ENCODE measurements at regions not wholly inside any gene's neighbourhood (a gene's known extent, or its start where the extent isn't known, plus 50 kb on each side); places are given as distances from the start of the nearest gene placed in this dataset.
"Not testable (repeated sequence)": the region's sequence is repeated elsewhere in the genome, so short reads cannot be mapped to it uniquely, and the experiment has no call there.

DNA sequence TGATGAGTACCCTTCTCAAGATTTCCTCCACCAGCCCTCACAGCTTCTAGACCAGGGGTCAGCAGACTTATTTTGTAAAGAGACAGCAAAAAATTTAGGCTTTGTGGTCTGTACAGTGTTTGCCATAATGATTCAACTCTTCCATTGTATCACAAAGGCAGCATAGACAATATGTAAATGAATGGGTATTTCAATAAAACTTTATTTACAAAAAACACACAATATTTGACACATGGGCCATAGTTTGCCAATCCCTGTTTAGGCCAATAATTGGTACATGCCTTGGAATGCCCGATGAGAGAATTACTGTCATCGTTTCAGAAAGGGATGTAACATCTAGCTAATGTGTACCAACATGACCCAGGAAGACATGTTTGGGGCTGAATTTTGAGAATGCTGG lies 178.9 kb upstream of the GALNT2 start:
- DNase-seq: no peak

GRCh38 chr1:229888561-229889001 lies 178.5 kb upstream of the GALNT2 start:
- DNase-seq: no peak

DNA sequence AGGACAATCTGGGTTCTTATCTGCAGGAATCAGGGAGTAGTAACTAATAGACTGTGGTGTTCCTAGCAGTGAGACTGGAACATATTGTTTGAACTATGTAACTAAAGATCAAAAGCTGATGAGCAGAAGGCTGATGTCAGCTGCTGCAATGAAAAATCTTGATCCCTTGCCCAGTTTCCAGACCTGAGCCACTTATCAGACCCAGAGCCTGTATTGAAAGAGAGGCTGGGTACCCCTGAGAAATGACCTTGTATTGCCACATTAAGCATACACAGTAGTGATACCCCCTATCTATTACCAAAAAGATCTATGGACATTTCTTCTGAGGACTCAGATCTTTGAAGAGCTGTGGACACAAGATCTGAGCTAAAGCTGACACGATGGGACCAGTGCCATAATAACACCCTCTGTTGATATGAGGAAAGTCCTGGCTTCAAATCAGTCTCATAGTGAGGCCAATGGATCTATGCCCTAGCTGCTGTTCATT lies 178.0 kb upstream of the GALNT2 start:
- DNase-seq: no peak

GRCh38 chr1:229891227-229891626 lies 175.8 kb upstream of the GALNT2 start:
- no peak for DNase-seq

GRCh38 chr1:229892515-229893117 lies 174.4 kb upstream of the GALNT2 start:
- no peak for DNase-seq

- DNase-seq: no peak
These were observed 173.1 kb upstream of the GALNT2 start for GRCh38 chr1:229893762-229894444.

GRCh38 chr1:229894532-229894931 lies 172.5 kb upstream of the GALNT2 start:
- DNase-seq: no peak

DNA sequence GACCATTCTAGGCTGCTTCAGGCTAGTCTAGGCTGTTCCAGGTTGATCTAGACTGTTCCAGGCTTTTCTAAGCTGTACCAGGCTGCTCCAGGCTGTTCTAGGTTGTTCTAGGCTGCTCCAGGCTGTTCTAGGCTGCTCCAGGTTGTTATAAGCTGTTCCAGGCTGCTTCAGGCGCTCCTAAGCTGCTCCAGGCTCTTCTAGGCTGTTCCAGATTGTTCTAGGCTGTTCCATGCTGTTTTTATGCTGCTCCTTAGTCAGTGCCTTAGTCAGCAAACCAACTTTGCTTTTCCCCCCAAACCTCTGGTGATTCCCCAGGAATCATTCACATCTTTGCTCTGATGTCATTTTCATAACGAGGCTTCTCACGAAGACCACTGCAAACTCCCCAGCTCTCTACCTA lies 171.4 kb upstream of the GALNT2 start:
- no peak for DNase-seq

GRCh38 chr1:229896306-229896705 lies 170.7 kb upstream of the GALNT2 start:
- DNase-seq: no peak

GRCh38 chr1:229896861-229897260 lies 170.2 kb upstream of the GALNT2 start:
- no peak for DNase-seq

DNA sequence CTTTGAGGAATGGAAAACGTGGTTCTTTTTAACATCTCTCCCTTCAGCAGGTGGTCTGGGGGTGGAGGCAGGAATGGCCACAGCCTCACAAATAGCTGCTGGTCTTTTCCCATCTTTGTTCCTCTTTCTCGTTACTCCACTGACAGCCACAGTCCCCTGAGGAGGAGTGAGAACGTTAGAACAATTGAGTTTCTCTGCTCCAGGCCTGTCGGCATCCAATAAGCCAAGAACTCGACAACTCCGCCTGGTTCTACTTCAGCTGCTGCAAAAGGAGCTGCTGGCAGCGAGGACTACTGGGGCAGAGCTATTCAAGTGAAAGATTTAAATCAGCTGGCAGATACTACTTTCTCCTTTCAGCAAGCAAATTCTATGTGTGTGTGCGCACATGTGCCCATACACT lies 169.5 kb upstream of the GALNT2 start:
- no peak for DNase-seq

DNA sequence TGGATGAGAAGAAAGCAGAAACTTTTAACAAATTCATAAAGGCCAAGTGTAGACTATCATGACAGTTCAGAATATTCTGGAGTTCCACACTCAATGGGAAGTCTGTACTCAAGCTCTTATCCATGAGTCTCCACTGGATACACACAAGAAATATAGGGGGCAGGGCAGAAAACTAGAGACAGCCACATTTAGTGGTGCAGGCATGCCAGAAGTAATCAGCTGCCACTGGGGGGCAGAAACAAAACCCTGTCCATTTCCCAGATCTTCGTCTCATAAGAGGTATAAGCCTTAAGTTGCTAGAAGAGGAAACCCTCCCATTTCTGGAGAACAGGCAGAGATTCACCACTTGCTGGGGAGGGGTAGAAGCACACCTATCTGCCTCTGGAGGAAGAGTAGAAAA lies 166.8 kb upstream of the GALNT2 start:
- no peak for DNase-seq

DNA sequence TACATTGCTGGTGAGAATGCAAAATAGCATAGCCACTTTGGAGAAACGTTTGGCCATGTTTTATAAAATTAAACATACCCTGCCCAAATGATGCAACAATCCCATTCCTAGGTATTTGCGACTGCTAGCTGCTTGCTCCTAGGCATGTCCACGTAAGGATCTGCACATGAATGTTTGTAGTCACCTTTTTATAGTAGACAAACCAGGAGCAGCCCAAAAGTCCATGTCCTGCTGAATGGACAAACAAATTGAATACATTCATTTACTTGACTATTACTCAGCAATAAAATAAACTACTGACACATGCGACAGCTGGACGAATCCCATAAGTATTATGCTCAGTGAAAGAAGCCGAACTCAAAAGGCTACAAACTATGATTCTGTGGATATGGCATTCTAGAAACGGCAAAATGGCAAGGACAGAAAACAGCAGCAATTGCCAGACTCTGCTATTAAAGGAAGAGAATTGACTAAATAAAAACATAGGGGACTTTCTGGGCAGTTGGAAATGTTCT lies 161.9 kb upstream of the GALNT2 start:
- DNase-seq: no peak

- no peak for DNase-seq
These were observed 161.4 kb upstream of the GALNT2 start for GRCh38 chr1:229905652-229906051.

GRCh38 chr1:229907884-229908638 lies 159.0 kb upstream of the GALNT2 start:
- DNase-seq: no peak

GRCh38 chr1:229908689-229909088 lies 158.3 kb upstream of the GALNT2 start:
- DNase-seq: no peak

DNA sequence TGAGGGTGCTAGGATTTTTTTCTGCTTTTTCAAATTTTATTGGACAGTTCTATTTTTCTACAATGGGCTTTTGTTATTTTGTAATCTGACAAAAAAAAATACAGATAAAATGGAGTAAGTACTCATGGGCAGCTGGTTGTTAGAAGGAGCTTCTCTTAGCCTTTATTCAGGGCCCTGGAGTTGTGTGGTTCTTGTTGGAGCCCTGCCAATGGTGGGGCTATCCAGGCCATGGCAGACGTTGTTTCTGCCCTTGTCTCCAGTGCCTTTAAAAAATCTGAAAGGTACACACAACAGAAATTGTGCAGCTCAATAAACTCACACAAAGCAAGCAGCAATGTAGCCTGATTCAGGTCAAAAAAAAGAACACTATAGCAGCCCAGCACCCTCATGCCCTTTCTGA lies 153.5 kb upstream of the GALNT2 start:
- DNase-seq: no peak

DNA sequence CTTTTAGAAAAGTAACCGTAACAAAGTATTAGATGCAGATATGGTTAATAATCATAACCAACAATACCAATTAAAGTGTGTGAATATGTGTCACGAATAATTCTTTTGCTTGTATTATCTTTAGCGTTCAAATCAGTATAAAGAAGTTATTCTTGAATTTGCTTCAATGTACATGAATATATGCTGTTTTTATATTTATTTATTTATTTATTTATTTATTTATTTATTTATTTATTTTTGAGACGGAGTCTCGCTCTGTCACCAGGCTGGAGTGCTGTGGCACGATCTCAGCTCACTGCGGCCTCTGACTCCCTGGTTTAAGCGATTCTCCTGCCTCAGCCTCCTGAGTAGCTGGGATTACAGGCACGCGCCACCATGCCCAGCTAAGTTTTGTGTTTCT lies 147.6 kb upstream of the GALNT2 start:
- not testable (repeated sequence) for DNase-seq

GRCh38 chr1:229920683-229921082 lies 146.4 kb upstream of the GALNT2 start:
- DNase-seq: no peak

DNA sequence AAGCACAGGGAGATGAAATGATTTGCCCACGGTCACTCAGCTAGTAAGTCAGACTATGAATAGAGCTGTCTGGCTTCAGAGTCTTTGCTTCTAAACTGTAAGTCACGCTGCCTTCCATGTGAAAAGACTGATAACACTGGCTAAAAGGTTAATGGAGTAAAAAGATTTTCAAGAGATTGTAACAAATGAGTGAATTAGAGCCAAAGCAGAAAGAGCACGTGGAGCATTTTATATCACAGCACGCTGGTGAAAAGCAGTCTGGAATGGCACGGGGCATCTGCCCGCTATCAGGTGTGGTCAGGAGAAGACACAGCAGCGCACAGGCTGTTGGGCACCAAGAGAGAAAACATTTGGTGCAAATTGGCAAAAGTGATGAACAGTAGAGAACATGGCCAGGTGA lies 144.8 kb upstream of the GALNT2 start:
- no peak for DNase-seq

GRCh38 chr1:229924639-229925038 lies 142.4 kb upstream of the GALNT2 start:
- no peak for DNase-seq

GRCh38 chr1:229928767-229929166 lies 138.3 kb upstream of the GALNT2 start:
- no peak for DNase-seq

GRCh38 chr1:229931751-229932150 lies 135.3 kb upstream of the GALNT2 start:
- not testable (repeated sequence) for DNase-seq

DNA sequence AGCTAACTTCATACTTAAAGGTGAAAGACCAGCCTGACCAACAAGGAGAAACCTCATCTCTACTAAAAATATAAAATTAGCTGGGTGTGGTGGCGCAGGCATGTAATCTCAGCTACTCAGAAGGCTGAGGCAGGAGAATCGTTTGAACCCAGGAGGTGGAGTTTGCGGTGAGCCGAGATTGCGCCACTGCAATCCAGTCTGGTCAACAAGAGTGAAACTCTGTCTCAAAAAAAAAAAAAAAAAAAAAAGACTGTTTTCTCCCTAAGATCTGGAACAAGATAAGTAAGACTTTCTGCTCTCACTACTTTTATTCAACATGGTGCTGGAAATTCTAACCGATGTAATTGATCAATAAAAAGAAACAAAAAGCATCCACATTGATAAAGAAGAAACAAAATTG lies 131.9 kb upstream of the GALNT2 start:
- not testable (repeated sequence) for DNase-seq

All from activated CD4-positive, alpha-beta T cell treated with anti-CD3 and anti-CD28 coated beads, Interleukin-2, amount 50 U/mL, for 1 hour (primary cell).